ENCODE measurements at regions not wholly inside any gene's neighbourhood (a gene's known extent, or its start where the extent isn't known, plus 50 kb on each side); places are given as distances from the start of the nearest gene placed in this dataset.

DNA sequence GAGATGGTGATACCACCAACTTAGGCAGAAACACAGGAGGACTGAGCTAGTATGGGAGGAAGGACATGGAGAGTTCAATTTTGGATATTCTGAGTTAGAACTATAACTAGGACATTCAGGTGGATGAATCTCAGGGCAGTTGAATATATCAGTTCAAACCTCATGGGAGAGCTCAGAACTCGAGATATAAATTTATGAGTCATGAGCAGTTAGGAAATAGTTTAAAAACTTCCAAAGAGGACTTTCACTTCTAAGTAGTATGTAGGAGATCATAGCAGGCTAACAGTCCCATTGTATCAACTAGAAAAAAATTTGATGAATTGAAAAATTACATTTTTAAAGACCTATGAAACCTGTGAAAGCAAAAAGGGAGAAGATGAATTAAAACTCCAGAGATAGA, 436.2 kb upstream of the LARGE1 start:
- TF ChIP-seq, protein P1, sequence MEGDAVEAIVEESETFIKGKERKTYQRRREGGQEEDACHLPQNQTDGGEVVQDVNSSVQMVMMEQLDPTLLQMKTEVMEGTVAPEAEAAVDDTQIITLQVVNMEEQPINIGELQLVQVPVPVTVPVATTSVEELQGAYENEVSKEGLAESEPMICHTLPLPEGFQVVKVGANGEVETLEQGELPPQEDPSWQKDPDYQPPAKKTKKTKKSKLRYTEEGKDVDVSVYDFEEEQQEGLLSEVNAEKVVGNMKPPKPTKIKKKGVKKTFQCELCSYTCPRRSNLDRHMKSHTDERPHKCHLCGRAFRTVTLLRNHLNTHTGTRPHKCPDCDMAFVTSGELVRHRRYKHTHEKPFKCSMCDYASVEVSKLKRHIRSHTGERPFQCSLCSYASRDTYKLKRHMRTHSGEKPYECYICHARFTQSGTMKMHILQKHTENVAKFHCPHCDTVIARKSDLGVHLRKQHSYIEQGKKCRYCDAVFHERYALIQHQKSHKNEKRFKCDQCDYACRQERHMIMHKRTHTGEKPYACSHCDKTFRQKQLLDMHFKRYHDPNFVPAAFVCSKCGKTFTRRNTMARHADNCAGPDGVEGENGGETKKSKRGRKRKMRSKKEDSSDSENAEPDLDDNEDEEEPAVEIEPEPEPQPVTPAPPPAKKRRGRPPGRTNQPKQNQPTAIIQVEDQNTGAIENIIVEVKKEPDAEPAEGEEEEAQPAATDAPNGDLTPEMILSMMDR (IDR thresholded peaks at IDR 0.05; ENCODE audit: extremely low read depth, missing control alignments) = no peak

DNA sequence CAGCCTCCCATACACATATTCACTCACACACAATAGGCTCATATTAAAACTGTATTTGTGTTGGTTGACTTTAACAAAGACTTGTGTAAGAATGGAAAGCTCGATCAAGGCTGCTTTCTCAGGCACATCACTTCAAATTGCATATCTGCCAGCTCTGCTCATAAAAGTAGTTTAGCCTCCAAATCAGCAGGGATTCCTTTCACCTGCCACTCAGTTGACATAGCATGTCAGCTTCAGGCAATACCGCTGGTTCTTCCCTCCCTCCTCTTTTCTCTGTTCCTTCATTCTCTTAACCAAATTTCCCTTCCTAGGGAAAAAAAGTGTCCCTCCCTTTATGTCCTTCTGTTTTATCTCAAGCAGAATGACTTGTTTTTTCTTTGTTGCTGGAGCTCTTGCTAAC, 450.4 kb upstream of the LARGE1 start:
- DNase-seq (ENCODE audit: low spot score) = no peak
- TF ChIP-seq, protein P1 (IDR thresholded peaks at IDR 0.05; ENCODE audit: extremely low read depth, missing control alignments) = no peak

More for the DNA sequence above, 436.2 kb upstream of the LARGE1 start:
- no peak for DNase-seq (ENCODE audit: low spot score)

DNA sequence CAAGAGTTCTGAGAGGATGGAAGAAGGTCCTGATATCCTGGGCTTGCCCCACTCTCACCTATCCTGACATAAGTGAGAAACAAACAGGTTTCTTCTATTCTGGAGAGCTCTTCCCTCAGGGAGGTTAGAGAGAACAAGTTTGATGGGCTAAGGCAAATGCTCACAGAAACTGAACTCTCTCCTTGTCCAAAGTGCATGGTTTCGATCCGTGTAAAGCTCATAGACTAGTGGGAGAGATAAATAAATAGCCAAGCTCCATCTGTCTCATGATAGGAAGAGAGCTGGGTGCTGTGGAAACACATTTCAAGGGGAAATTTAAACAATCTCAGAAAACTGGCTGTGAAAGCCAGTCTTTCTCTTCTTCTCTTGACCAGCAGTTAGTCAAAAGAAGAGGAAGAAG, 459.5 kb upstream of the LARGE1 start:
- TF ChIP-seq, protein P1 (IDR thresholded peaks at IDR 0.05; ENCODE audit: extremely low read depth, missing control alignments) = no peak
- DNase-seq (ENCODE audit: low spot score) = no peak

DNA sequence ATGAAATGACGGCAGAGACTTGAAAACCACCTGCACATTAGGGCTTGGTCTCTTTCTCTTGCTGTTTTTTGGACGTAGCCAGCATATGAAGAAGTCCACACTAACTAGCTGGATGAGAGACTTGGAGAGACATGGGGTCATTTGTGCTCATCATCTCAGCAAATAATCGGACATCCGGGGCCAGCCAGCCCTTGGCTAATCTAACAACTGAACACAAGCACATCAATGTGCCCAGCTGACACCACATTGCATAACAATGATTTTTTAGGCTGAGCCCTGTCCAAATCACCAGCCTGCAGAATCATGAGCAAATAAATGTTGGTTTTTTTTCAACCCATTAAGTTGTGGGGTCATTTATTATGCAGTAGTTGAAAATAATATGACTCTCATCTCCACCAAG, 460.3 kb upstream of the LARGE1 start:
- no peak for DNase-seq (ENCODE audit: low spot score)
- TF ChIP-seq, protein P1 (IDR thresholded peaks at IDR 0.05; ENCODE audit: extremely low read depth, missing control alignments) = no peak

DNA sequence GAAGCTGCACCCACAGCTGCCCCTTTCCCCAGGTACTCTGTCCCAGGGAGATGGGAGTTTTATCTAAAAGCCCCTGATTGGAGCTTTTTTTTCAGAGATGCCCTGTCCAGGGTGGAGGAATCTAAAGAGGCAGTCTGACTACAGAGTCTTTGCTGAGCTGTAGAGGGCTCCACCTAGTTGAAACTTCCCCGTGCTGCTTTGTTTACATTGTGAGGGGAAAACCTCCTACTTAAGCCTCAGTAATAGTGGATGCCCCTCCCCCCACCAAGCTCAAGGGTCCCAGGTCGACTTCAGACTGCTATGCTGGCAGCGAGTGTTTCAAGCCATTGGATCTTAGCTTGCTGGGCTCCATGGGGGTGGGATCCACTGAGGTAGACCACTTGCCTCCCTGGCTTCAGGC, 470.1 kb upstream of the LARGE1 start:
- TF ChIP-seq, protein P1 (IDR thresholded peaks at IDR 0.05; ENCODE audit: extremely low read depth, missing control alignments) = no peak
- DNase-seq (ENCODE audit: low spot score) = no peak

DNA sequence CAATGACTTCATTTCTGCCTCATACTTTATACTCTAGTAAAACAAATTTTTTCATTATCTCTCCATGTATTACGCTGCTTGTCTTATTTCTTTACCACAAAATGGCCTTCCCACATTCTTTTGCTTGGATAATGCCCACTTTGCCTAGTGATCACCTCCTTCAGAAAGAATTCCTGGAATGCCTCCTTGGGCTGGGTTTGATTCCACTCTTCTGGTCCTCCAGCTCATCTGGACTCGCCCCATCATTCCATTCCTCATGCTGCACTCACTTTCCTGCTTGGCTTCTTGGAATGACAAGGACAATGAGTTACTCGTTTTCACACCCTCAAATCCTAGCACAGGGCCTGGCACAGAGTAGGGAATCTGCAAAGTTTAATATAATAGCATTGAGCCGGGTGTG, 475.1 kb upstream of the LARGE1 start:
- DNase-seq (ENCODE audit: low spot score) = no peak
- TF ChIP-seq, protein P1 (IDR thresholded peaks at IDR 0.05; ENCODE audit: extremely low read depth, missing control alignments) = no peak

DNA sequence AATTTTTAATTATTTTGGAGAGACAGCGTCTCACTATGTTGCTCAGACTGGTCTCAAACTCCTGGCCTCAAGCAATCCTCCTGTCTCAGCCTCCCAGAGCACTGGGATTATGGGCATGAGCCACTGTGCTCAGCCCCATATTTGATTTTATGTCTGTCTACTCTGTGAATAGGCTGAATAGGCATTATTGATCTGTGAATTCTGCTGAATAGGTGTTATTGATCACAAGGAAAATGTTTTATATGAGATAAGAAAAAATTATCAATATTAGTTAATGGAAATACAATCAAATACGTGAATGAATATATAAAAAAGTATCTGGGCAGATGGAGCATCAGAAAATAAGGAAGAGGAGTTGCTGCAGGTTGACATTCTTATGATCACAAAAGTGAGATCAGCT, 483.4 kb upstream of the LARGE1 start:
- TF ChIP-seq, protein P1 (IDR thresholded peaks at IDR 0.05; ENCODE audit: extremely low read depth, missing control alignments) = no peak

More for the DNA sequence above, 483.4 kb upstream of the LARGE1 start:
- DNase-seq (ENCODE audit: low spot score) = no peak

All from GM20000 (cell line).